Breast epithelium (tissue), 3 donors: ENCODE measurements at regions not wholly inside any gene's neighbourhood (a gene's known extent, or its start where the extent isn't known, plus 50 kb on each side); places are given as distances from the start of the nearest gene placed in this dataset.

Source experiments
- POLR2A ChIP-seq: fragments of 450-650 bp; IDR thresholded peaks from one replicate; pipeline ENCODE4 v1.6.1; 2016; ENCODE audit warnings: antibody characterized with exemption, mild to moderate bottlenecking, moderate library complexity
- POLR2AphosphoS5 ChIP-seq, 3 donors: sonication (generic); formaldehyde crosslinking; IDR thresholded peaks; one replicate each; pipeline ENCODE4 v1.6.1; 2017; ENCODE audit warnings: antibody characterized with exemption in 3 of 3
- TF ChIP-seq, protein P1 (sequence below), 3 donors: fragments of 450-650 bp; IDR thresholded peaks; one replicate each; pipeline ENCODE4 v1.5.1; 2016 to 2017; ENCODE audit warnings: antibody characterized with exemption in 3 of 3, mild to moderate bottlenecking in 3 of 3, moderate library complexity in 3 of 3

DNA sequence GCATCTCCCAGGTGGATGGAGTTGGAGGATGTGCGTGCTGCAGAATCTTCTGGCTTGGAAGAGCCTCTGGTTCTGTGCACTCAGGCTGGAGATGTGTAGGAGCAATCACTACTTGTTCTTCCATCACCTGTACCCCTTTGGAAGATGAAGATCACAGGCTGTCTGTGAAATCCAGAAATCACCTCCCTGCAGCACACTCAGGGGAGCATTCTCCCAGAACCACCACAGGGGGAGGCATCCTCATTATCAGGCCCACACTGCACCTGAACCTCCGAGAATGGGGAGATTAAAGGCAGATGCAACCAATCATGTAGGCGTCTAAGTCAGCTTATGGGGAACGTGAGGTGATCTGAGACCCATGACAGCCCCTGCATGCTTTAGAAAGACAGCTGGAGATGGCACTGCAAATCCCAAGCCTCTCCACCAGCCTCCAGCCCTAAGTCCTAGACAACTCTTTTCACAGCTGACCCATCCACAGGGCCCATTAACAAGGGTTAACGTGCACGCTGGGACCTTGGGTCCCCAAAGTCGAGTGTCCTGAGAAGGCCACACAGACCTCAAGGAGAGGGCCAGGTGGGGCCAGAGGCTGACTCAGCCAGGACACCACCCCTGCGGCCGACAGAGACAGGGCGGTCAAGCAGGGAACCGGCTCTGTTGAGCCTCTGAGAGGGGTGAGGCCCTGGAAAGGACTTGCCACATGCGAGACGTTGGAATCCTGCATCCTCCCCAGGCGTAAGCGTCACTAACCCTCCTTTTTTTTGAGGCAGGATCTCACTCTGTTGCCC is 314.9 kb downstream of the EIPR1 start:
- TF ChIP-seq, protein P1, sequence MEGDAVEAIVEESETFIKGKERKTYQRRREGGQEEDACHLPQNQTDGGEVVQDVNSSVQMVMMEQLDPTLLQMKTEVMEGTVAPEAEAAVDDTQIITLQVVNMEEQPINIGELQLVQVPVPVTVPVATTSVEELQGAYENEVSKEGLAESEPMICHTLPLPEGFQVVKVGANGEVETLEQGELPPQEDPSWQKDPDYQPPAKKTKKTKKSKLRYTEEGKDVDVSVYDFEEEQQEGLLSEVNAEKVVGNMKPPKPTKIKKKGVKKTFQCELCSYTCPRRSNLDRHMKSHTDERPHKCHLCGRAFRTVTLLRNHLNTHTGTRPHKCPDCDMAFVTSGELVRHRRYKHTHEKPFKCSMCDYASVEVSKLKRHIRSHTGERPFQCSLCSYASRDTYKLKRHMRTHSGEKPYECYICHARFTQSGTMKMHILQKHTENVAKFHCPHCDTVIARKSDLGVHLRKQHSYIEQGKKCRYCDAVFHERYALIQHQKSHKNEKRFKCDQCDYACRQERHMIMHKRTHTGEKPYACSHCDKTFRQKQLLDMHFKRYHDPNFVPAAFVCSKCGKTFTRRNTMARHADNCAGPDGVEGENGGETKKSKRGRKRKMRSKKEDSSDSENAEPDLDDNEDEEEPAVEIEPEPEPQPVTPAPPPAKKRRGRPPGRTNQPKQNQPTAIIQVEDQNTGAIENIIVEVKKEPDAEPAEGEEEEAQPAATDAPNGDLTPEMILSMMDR (IDR thresholded peaks at IDR 0.05): no peak
- TF ChIP-seq POLR2A (no peak), POLR2AphosphoS5 (IDR thresholded peaks at IDR 0.05) (no peak)
